ENCODE measurements at regions not wholly inside any gene's neighbourhood (a gene's known extent, or its start where the extent isn't known, plus 50 kb on each side); places are given as distances from the start of the nearest gene placed in this dataset.
A peak's percentile ranks its signal among the peaks of the same experiment; 100 is the strongest.

DNA sequence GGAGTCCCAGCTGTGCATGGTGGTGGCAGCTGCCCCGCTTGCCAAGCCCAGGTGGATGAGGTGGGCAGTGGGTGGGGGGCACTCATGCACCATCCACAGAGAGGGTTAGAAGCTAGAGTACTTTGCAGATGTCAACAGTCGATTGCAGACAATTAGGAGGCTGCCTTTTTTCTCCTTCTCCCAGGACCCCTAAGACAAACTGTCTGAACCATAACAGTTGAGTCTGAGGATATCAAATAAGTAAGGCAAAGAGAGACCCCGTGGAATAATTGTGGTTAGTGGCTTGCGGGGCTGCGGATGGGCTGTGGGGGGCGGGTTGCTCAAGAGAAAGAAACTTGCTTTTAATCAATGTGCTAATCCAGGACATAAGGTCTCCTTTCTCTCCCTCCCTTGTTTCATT is 926.2 kb downstream of the VRK1 start:
- Histone ChIP-seq H3K9me3 (ENCODE audit: control insufficient read depth, insufficient read depth, low read length) (no peaks in the 10 kb centered on the region), H3K27me3 (ENCODE audit: control insufficient read depth, insufficient read depth, low read length) (no peaks in the 10 kb centered on the region), H3K27ac (ENCODE audit: low read length) (no peak overlapping the region), H3K36me3 (ENCODE audit: control insufficient read depth, insufficient read depth, low read length) (no peaks in the 10 kb centered on the region), H3K4me1 (ENCODE audit: control insufficient read depth, insufficient read depth, low read length) (peaks cover 31% of the 10 kb centered on the region), H3K4me3 (ENCODE audit: low read length) (no peak overlapping the region)
- Mint-ChIP-seq H3K4me1 (peaks cover 66 to 68% of the 10 kb centered on the region in 2 donors), H3K27me3 (ENCODE audit: low read depth in 2 of 2) (no peaks in the 10 kb centered on the region), H3K4me3 (peak overlapping the region; percentile 59), H3K36me3 (no peaks in the 10 kb centered on the region), H3K27ac (peak overlapping the region; percentile 79 to 88), H3K9me3 (no peaks in the 10 kb centered on the region)
- whole genome bisulfite sequencing (ENCODE audit: insufficient coverage) = 55% methylated on average over 6 of the region's 6 CpGs
- ATAC-seq = no peak
- TF ChIP-seq, protein P1, sequence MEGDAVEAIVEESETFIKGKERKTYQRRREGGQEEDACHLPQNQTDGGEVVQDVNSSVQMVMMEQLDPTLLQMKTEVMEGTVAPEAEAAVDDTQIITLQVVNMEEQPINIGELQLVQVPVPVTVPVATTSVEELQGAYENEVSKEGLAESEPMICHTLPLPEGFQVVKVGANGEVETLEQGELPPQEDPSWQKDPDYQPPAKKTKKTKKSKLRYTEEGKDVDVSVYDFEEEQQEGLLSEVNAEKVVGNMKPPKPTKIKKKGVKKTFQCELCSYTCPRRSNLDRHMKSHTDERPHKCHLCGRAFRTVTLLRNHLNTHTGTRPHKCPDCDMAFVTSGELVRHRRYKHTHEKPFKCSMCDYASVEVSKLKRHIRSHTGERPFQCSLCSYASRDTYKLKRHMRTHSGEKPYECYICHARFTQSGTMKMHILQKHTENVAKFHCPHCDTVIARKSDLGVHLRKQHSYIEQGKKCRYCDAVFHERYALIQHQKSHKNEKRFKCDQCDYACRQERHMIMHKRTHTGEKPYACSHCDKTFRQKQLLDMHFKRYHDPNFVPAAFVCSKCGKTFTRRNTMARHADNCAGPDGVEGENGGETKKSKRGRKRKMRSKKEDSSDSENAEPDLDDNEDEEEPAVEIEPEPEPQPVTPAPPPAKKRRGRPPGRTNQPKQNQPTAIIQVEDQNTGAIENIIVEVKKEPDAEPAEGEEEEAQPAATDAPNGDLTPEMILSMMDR (IDR thresholded peaks at IDR 0.05) = no peak
- intact Hi-C loops (cut with micrococcal nuclease) = no loop called here
- no peak for DNase-seq

DNA sequence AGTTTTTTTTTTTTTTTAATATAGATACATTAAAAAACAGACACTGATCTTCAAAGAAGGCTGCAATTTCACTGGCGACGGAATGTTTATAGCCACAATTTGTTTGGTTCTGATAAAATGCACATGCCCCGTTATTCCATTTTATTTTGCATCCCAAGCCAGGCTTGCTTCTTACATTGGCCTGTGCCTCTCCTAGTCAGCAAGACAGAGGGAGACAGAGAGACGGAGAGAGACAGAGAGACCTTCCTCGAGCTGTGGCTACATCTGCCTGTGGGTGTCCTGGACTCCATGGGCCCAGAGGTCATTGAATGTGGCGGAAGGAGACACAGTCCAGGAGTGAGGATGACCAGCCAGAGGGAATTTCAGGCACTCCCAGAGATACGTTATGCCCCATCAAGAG is 926.6 kb downstream of the VRK1 start:
- Histone ChIP-seq H3K27me3 (ENCODE audit: control insufficient read depth, insufficient read depth, low read length) (no peaks in the 10 kb centered on the region), H3K36me3 (ENCODE audit: control insufficient read depth, insufficient read depth, low read length) (no peaks in the 10 kb centered on the region), H3K9me3 (ENCODE audit: control insufficient read depth, insufficient read depth, low read length) (no peaks in the 10 kb centered on the region), H3K27ac (ENCODE audit: low read length) (peak overlapping the region; percentile 79), H3K4me1 (ENCODE audit: control insufficient read depth, insufficient read depth, low read length) (peaks cover 31% of the 10 kb centered on the region), H3K4me3 (ENCODE audit: low read length) (no peak overlapping the region)
- H3K27me3 Mint-ChIP-seq (ENCODE audit: low read depth in 2 of 2) = no peaks in the 10 kb centered on the region
- 86% methylated on average over 7 of the region's 7 CpGs for WGBS (ENCODE audit: insufficient coverage)
- H3K4me1 Mint-ChIP-seq = peaks cover 66 to 68% of the 10 kb centered on the region in 2 donors
- TF ChIP-seq, protein P1 (IDR thresholded peaks at IDR 0.05) = no peak
- peak overlapping the region; percentile 81 for H3K4me3 Mint-ChIP-seq
- no peaks in the 10 kb centered on the region for H3K9me3 Mint-ChIP-seq
- intact Hi-C loops (cut with micrococcal nuclease) = no loop called here
- ATAC-seq (peak in 1 of 3 donors; percentile 9), DNase-seq (peak in 1 of 2 donors; percentile 46)
- peak overlapping the region; percentile 79 to 88 for H3K27ac Mint-ChIP-seq
- H3K36me3 Mint-ChIP-seq = no peaks in the 10 kb centered on the region

DNA sequence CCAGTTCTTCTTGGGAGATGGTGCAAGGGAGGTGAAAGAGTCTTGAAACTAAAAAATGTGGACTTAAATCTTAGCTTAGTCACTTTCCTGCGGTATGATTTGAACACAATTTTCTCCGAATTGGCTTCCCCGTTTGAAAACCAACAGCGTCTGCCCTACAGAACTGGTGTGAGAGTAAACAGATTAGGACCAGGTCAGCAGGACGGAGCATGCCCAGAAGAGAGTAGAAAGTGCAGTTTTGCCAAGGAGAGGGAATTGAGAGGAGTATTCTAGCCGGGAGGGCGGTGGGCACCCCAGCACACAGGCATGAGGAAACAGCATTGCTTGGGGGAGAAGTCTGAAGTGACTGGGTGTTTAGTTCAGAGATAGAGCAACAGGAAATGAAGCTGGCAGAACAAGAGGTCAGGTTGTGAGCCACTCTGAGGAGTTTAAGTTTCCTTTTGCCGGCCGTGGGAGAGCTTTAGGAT is 927.1 kb downstream of the VRK1 start:
- intact Hi-C loops (cut with micrococcal nuclease) = no loop called here
- Histone ChIP-seq H3K36me3 (ENCODE audit: control insufficient read depth, insufficient read depth, low read length) (no peaks in the 10 kb centered on the region), H3K27me3 (ENCODE audit: control insufficient read depth, insufficient read depth, low read length) (no peaks in the 10 kb centered on the region), H3K27ac (ENCODE audit: low read length) (peak overlapping the region; percentile 79), H3K9me3 (ENCODE audit: control insufficient read depth, insufficient read depth, low read length) (no peaks in the 10 kb centered on the region), H3K4me1 (ENCODE audit: control insufficient read depth, insufficient read depth, low read length) (peaks cover 31% of the 10 kb centered on the region), H3K4me3 (ENCODE audit: low read length) (peak overlapping the region; percentile 4)
- ATAC-seq = peak; percentile 88 to 91 (median 90)
- H3K27ac Mint-ChIP-seq = peak overlapping the region; percentile 79 to 88
- no peaks in the 10 kb centered on the region for H3K36me3 Mint-ChIP-seq
- H3K27me3 Mint-ChIP-seq (ENCODE audit: low read depth in 2 of 2) = no peaks in the 10 kb centered on the region
- H3K4me1 Mint-ChIP-seq = peaks cover 66 to 68% of the 10 kb centered on the region in 2 donors
- no peaks in the 10 kb centered on the region for H3K9me3 Mint-ChIP-seq
- peak; percentile 26 to 71 for DNase-seq
- TF ChIP-seq, protein P1 (IDR thresholded peaks at IDR 0.05) = no peak
- 2% methylated on average over 9 of the region's 9 CpGs for WGBS (ENCODE audit: insufficient coverage)
- peak overlapping the region; percentile 81 for H3K4me3 Mint-ChIP-seq

DNA sequence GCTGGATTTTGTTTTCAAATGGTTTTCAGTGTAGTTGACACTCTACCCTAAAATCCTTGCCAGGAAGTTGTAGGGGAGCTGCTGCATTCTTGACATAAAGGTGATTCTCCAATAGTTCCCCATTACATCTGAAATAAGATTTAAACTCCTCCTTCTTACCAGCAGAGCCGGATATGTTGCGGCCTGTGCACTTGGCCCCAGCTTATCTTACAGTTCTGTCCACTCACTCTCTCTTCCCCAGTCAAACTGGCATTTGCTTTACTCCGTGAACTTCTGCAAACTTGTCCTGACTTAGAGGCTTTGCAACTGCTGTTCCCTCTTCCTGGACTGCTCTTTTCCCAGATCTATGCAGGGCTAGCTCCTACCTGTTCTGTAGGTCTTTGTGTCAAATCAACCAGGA is 929.5 kb downstream of the VRK1 start:
- no peaks in the 10 kb centered on the region for H3K9me3 ChIP-seq (ENCODE audit: control insufficient read depth, insufficient read depth, low read length)
- no peak overlapping the region for H3K27ac ChIP-seq (ENCODE audit: low read length)
- H3K36me3 ChIP-seq (ENCODE audit: control insufficient read depth, insufficient read depth, low read length) = no peaks in the 10 kb centered on the region
- H3K27me3 ChIP-seq (ENCODE audit: control insufficient read depth, insufficient read depth, low read length) = no peaks in the 10 kb centered on the region
- peak overlapping the region; percentile 59 for H3K4me3 Mint-ChIP-seq
- intact Hi-C loops (cut with micrococcal nuclease) = no loop called here
- ATAC-seq (peak; percentile 48 to 71 (median 51)), DNase-seq (peak in 1 of 2 donors; percentile 26)
- peaks cover 31% of the 10 kb centered on the region for H3K4me1 ChIP-seq (ENCODE audit: control insufficient read depth, insufficient read depth, low read length)
- no peaks in the 10 kb centered on the region for H3K27me3 Mint-ChIP-seq (ENCODE audit: low read depth in 2 of 2)
- TF ChIP-seq, protein P1 (IDR thresholded peaks at IDR 0.05) = no peak
- WGBS (ENCODE audit: insufficient coverage) = 59% methylated on average over 3 of the region's 3 CpGs
- H3K4me3 ChIP-seq (ENCODE audit: low read length) = no peak overlapping the region
- peaks cover 52 to 57% of the 10 kb centered on the region in 2 donors for H3K4me1 Mint-ChIP-seq
- H3K36me3 Mint-ChIP-seq = no peaks in the 10 kb centered on the region
- no peaks in the 10 kb centered on the region for H3K9me3 Mint-ChIP-seq
- peak overlapping the region; percentile 79 to 88 for H3K27ac Mint-ChIP-seq
